T-helper 2 cell treated with Interferon-gamma antibody and Interleukin-4, amounts not matched to agents 5 μg/mL and 100 μg/mL, for 36 hours (primary cell): ENCODE measurements at regions not wholly inside any gene's neighbourhood (a gene's known extent, or its start where the extent isn't known, plus 50 kb on each side); places are given as distances from the start of the nearest gene placed in this dataset.

Experiments used
- DNase-seq: peaks from one replicate; pipeline ENCODE4 v3.0.0; 2021; ENCODE audit warnings: low spot score
- H3K27ac Mint-ChIP-seq: one replicate; pipeline ENCODE4 v1.8.0; 2021; ENCODE audit warnings: mild to moderate bottlenecking, mixed read lengths
- H3K27me3 Mint-ChIP-seq: one replicate; pipeline ENCODE4 v1.8.0; 2021; ENCODE audit warnings: low read depth, mixed read lengths
- H3K36me3 Mint-ChIP-seq: one replicate; pipeline ENCODE4 v1.8.0; 2021; ENCODE audit warnings: low read depth, mixed read lengths
- H3K4me1 Mint-ChIP-seq: one replicate; pipeline ENCODE4 v1.8.0; 2021; ENCODE audit warnings: low read depth, mixed read lengths
- H3K4me3 Mint-ChIP-seq: one replicate; pipeline ENCODE4 v1.8.0; 2022; ENCODE audit warnings: mild to moderate bottlenecking, moderate library complexity, mixed read lengths
- H3K9me3 Mint-ChIP-seq: one replicate; pipeline ENCODE4 v1.8.0; 2021; ENCODE audit warnings: mixed read lengths

DNA sequence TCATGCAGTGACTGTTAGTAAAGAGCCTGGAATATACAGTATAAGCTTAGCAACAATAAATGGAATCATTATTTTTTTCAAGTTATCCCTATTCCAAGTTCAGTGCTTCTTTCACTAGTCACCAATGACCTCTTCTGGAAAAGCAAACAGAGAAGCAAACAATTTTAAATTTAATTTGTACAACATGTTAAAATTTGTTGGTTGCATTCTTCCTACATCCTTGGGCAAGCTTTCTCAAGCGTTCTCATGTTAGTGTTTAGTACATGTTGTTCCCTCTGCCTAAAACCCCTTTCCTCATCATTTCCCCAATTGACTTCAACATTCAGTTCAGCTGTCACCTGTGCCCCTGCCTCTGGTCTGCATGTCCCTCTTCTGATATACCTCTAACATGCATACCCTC lies 123.4 kb downstream of the SEC61B start:
- Mint-ChIP-seq H3K27me3 (peaks cover 3% of the 10 kb centered on the region), H3K4me1 (no peaks in the 10 kb centered on the region), H3K36me3 (no peaks in the 10 kb centered on the region), H3K27ac (no peak overlapping the region), H3K4me3 (no peak overlapping the region), H3K9me3 (no peaks in the 10 kb centered on the region)
- DNase-seq, result no peak

GRCh38 chr9:99345942-99346341 lies 123.9 kb downstream of the SEC61B start:
- Mint-ChIP-seq H3K4me1 (no peaks in the 10 kb centered on the region), H3K4me3 (no peak overlapping the region), H3K36me3 (no peaks in the 10 kb centered on the region), H3K27me3 (peaks cover 3% of the 10 kb centered on the region), H3K27ac (no peak overlapping the region), H3K9me3 (no peaks in the 10 kb centered on the region)
- no peak for DNase-seq

GRCh38 chr9:99347568-99347967 lies 125.5 kb downstream of the SEC61B start:
- Mint-ChIP-seq H3K4me3 (no peak overlapping the region), H3K9me3 (no peaks in the 10 kb centered on the region), H3K4me1 (no peaks in the 10 kb centered on the region), H3K36me3 (no peaks in the 10 kb centered on the region), H3K27ac (no peak overlapping the region), H3K27me3 (peaks cover 3% of the 10 kb centered on the region)
- DNase-seq, result no peak

- H3K4me1 Mint-ChIP-seq, result no peaks in the 10 kb centered on the region
- H3K4me3 Mint-ChIP-seq, result no peak overlapping the region
- no peaks in the 10 kb centered on the region for H3K9me3 Mint-ChIP-seq
- no peak overlapping the region for H3K27ac Mint-ChIP-seq
- peaks cover 3% of the 10 kb centered on the region for H3K27me3 Mint-ChIP-seq
- DNase-seq, result no peak
- no peaks in the 10 kb centered on the region for H3K36me3 Mint-ChIP-seq
These were observed 126.2 kb downstream of the SEC61B start for GRCh38 chr9:99348289-99348688.

GRCh38 chr9:99349870-99350269 lies 127.8 kb downstream of the SEC61B start:
- Mint-ChIP-seq H3K9me3 (no peaks in the 10 kb centered on the region), H3K36me3 (no peaks in the 10 kb centered on the region), H3K4me3 (no peak overlapping the region), H3K27ac (no peak overlapping the region), H3K27me3 (no peaks in the 10 kb centered on the region), H3K4me1 (no peaks in the 10 kb centered on the region)
- no peak for DNase-seq

- Mint-ChIP-seq H3K4me3 (no peak overlapping the region), H3K9me3 (no peaks in the 10 kb centered on the region), H3K27me3 (peaks cover under 1% of the 10 kb centered on the region), H3K27ac (no peak overlapping the region), H3K4me1 (no peaks in the 10 kb centered on the region), H3K36me3 (no peaks in the 10 kb centered on the region)
- DNase-seq, result no peak
These were observed 128.4 kb downstream of the SEC61B start for GRCh38 chr9:99350461-99350860.

GRCh38 chr9:99351647-99352046 lies 129.6 kb downstream of the SEC61B start:
- H3K36me3 Mint-ChIP-seq, result no peaks in the 10 kb centered on the region
- H3K4me1 Mint-ChIP-seq, result no peaks in the 10 kb centered on the region
- no peak for DNase-seq
- H3K27me3 Mint-ChIP-seq, result peaks cover 3% of the 10 kb centered on the region
- no peak overlapping the region for H3K4me3 Mint-ChIP-seq
- H3K27ac Mint-ChIP-seq, result no peak overlapping the region
- no peaks in the 10 kb centered on the region for H3K9me3 Mint-ChIP-seq

GRCh38 chr9:99352826-99353225 lies 130.7 kb downstream of the SEC61B start:
- Mint-ChIP-seq H3K27me3 (peaks cover 3% of the 10 kb centered on the region), H3K27ac (no peak overlapping the region), H3K36me3 (no peaks in the 10 kb centered on the region), H3K9me3 (no peaks in the 10 kb centered on the region), H3K4me3 (no peak overlapping the region), H3K4me1 (no peaks in the 10 kb centered on the region)
- DNase-seq, result no peak

DNA sequence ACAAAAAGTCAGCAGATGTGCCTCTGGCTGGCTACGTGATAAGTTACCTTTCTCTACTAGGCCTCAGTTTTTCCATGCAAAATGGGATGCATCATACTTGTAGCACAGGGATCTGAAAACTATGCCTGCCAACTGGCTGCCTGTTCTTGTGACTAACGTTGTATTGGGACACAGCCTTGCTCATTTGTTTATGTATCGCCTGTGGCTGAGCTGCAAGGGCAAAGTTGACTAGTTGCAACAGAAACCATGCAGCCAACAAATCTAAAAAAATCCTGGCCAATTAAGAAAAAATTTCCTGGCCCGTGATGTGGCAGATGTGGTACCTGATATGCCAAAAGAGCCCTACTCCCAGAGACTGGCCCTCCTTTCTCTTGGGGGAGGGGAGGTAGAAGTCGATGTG lies 131.3 kb downstream of the SEC61B start:
- Mint-ChIP-seq H3K4me3 (no peak overlapping the region), H3K27ac (no peak overlapping the region), H3K4me1 (no peaks in the 10 kb centered on the region), H3K9me3 (no peaks in the 10 kb centered on the region), H3K36me3 (no peaks in the 10 kb centered on the region), H3K27me3 (peaks cover 3% of the 10 kb centered on the region)
- no peak for DNase-seq

DNA sequence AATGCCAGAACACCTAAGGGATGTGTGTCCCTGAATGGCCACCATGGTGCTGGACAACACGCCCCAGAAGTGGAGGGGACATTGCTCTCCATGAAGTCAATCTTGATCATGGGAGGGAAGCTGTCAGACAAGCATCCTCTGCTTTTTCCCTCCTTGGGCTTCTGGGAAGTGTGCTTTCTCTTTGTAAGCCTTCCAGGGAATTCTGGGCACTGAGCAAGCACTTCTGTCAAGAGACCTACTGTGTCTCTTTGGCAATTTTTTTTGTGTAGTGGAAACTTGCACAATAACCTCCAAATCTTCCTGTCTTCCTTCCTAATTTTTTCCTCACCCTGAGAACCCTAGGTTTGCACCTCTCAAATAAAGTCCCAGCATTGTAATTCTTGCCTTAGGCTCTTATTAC lies 132.0 kb downstream of the SEC61B start:
- Mint-ChIP-seq H3K4me3 (no peak overlapping the region), H3K27ac (no peak overlapping the region), H3K9me3 (no peaks in the 10 kb centered on the region), H3K36me3 (no peaks in the 10 kb centered on the region), H3K4me1 (no peaks in the 10 kb centered on the region), H3K27me3 (peaks cover 3% of the 10 kb centered on the region)
- no peak for DNase-seq

DNA sequence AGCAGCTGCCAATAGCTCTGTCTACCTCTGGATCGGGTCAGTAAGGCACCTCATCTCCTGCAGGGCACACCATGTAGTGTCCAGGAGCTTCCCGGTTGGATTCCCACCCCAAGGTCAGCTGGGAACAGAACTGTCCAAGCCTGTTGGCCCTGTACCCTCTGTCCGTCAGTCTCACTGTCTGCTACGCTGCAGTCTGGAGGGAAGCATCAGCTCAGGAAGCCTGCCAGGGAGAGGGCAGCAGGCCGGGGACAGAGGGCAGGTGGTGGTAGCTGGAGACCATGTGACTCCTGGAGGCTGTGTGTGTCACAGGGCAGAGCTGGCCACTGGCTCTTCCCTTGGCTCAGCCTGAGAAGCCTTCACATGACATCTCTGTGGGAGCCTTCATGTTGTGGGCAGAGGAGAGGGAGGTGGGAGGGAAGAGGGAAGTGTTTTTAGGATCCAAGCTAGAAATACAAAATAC lies 134.5 kb downstream of the SEC61B start:
- H3K9me3 Mint-ChIP-seq, result no peaks in the 10 kb centered on the region
- peaks cover 16% of the 10 kb centered on the region for H3K27me3 Mint-ChIP-seq
- H3K4me1 Mint-ChIP-seq, result no peaks in the 10 kb centered on the region
- no peak overlapping the region for H3K4me3 Mint-ChIP-seq
- no peak for DNase-seq
- no peaks in the 10 kb centered on the region for H3K36me3 Mint-ChIP-seq
- H3K27ac Mint-ChIP-seq, result no peak overlapping the region

- Mint-ChIP-seq H3K4me1 (peaks cover 2% of the 10 kb centered on the region), H3K27ac (no peak overlapping the region), H3K36me3 (no peaks in the 10 kb centered on the region), H3K9me3 (no peaks in the 10 kb centered on the region), H3K27me3 (peaks cover 16% of the 10 kb centered on the region), H3K4me3 (no peak overlapping the region)
- DNase-seq, result no peak
These were observed 135.5 kb downstream of the SEC61B start for GRCh38 chr9:99357575-99357974.

DNA sequence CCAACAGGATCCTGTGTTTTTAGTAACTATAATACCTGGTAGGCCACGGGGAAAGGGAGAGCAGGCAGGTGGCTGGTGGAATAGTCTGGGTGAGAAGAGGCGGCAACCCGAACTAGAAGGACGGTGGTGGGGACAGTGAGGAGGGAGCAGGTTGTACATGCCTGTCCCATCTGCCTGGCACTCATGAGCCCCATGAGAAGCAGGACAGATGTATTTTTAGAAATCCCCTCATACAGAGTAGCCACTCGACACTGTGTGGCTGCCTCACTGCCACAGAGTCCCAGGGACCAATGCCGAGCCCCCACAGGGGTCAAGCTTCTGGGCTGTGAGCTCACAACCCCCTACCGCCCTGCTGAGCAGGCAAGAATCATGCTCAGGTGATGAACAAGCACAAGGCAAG lies 136.6 kb downstream of the SEC61B start:
- DNase-seq, result no peak
- no peak overlapping the region for H3K27ac Mint-ChIP-seq
- H3K27me3 Mint-ChIP-seq, result peaks cover 17% of the 10 kb centered on the region
- H3K4me3 Mint-ChIP-seq, result no peak overlapping the region
- H3K4me1 Mint-ChIP-seq, result peaks cover 9% of the 10 kb centered on the region
- no peaks in the 10 kb centered on the region for H3K9me3 Mint-ChIP-seq
- H3K36me3 Mint-ChIP-seq, result no peaks in the 10 kb centered on the region

DNA sequence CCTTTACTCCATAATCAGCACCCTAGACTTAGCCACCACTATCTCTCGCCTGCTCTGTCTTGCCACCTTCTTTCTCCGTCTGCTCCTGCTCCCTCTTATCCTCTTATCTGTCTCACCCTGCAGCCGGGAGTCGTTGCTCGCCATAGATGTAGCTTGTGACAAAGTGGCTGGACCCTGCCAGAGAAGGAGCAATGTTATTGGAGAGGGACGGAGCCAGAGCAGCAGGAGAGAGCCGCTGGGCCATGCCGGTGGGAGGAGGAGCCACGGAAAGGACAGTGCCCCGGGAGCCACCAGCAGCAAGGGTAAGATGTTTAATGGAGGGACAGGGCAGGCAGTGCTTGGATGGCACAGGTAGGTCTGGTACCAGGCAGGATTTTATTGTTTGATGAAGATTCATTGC lies 137.3 kb downstream of the SEC61B start:
- Mint-ChIP-seq H3K4me3 (no peak overlapping the region), H3K36me3 (no peaks in the 10 kb centered on the region), H3K9me3 (no peaks in the 10 kb centered on the region), H3K27ac (no peak overlapping the region), H3K4me1 (peaks cover 9% of the 10 kb centered on the region), H3K27me3 (peaks cover 17% of the 10 kb centered on the region)
- DNase-seq, result no peak

- H3K4me1 Mint-ChIP-seq, result peaks cover 11% of the 10 kb centered on the region
- no peak overlapping the region for H3K4me3 Mint-ChIP-seq
- H3K27me3 Mint-ChIP-seq, result peaks cover 17% of the 10 kb centered on the region
- H3K9me3 Mint-ChIP-seq, result no peaks in the 10 kb centered on the region
- no peaks in the 10 kb centered on the region for H3K36me3 Mint-ChIP-seq
- DNase-seq, result no peak
- H3K27ac Mint-ChIP-seq, result no peak overlapping the region
These were observed 137.9 kb downstream of the SEC61B start for GRCh38 chr9:99360026-99360425.
